IMR-90 (cell line): ENCODE measurements at regions not wholly inside any gene's neighbourhood (a gene's known extent, or its start where the extent isn't known, plus 50 kb on each side); places are given as distances from the start of the nearest gene placed in this dataset.
"Not testable (repeated sequence)": the region's sequence is repeated elsewhere in the genome, so short reads cannot be mapped to it uniquely, and the experiment has no call there.

Source experiments
- ATAC-seq: fragments of 200-7000 bp; cut with Tn5 transposase; 2 replicates; pipeline ENCODE4 v1.9.1; 2020; ENCODE audit warnings: low read depth, mild to moderate bottlenecking, moderate library complexity
- BruUV-seq: library from RNA; stranded (reverse); fragments of 400-500 nt; replicated peaks from 2 replicates; lab custom pipeline; 2021; lab: Mats Ljungman, UMichigan
- CTCF ChIA-PET: fragments of 300-600 bp; formaldehyde crosslinking; extraction: SDS; loops from one replicate; lab custom pipeline; 2021; ENCODE audit warnings: antibody characterized with exemption; lab: Yijun Ruan, JAX
- POLR2A ChIA-PET: fragments of 300-600 bp; sonication (Branson Sonifier 250); formaldehyde crosslinking; loops from one replicate; lab custom pipeline; 2022; ENCODE audit warnings: antibody characterized with exemption; ENCODE audit not compliant: unreplicated experiment; lab: Charles Lee
- DNase-seq: peaks from one replicate; pipeline ENCODE4 v3.0.0; 2013
- H2AFZ ChIP-seq: replicated peaks from 2 replicates; pipeline ENCODE3; 2013; ENCODE audit warnings: low read length, mild to moderate bottlenecking; ENCODE audit not compliant: poor library complexity
- H2AK5ac ChIP-seq: 2 replicates; pipeline ENCODE4 v1.6.1; 2013; ENCODE audit warnings: low read depth, low read length, inconsistent platforms
- H2AK9ac ChIP-seq: replicated peaks from 2 replicates; pipeline ENCODE3; 2013; ENCODE audit warnings: mild to moderate bottlenecking, low read depth, low read length, moderate library complexity; ENCODE audit not compliant: poor library complexity
- H2BK120ac ChIP-seq: 2 replicates; pipeline ENCODE4 v1.6.1; 2013; ENCODE audit warnings: low read depth, low read length, inconsistent platforms
- H2BK15ac ChIP-seq: 3 replicates; pipeline ENCODE4 v1.6.1; 2013; ENCODE audit warnings: low read depth, low read length, inconsistent platforms
- H2BK20ac ChIP-seq: 2 replicates; pipeline ENCODE4 v1.6.1; 2013; ENCODE audit warnings: low read depth, mild to moderate bottlenecking, inconsistent platforms, low read length, moderate library complexity
- H2BK5ac ChIP-seq: 2 replicates; pipeline ENCODE4 v1.6.1; 2013; ENCODE audit warnings: mild to moderate bottlenecking, low read depth, low read length, inconsistent platforms; ENCODE audit not compliant: poor library complexity, severe bottlenecking
- H3K14ac ChIP-seq: replicated peaks from 2 replicates; pipeline ENCODE4 v1.6.1; 2013; ENCODE audit warnings: low read depth, low read length, inconsistent platforms
- H3K18ac ChIP-seq: 2 replicates; pipeline ENCODE4 v1.6.1; 2013; ENCODE audit warnings: low read depth, low read length, control low read depth
- H3K23ac ChIP-seq: 2 replicates; pipeline ENCODE4 v1.6.1; 2013; ENCODE audit warnings: low read depth, low read length, inconsistent platforms
- H3K27ac ChIP-seq: 2 replicates; pipeline ENCODE4 v1.5.1; 2013; ENCODE audit warnings: mild to moderate bottlenecking, control low read depth, low read length; ENCODE audit not compliant: insufficient read depth
- H3K27me3 ChIP-seq: 2 replicates; pipeline ENCODE4 v1.6.1; 2013; ENCODE audit warnings: low read length; ENCODE audit not compliant: control insufficient read depth, insufficient read depth
- H3K36me3 ChIP-seq: 2 replicates; pipeline ENCODE4 v1.6.1; 2013; ENCODE audit warnings: low read length, mixed read lengths; ENCODE audit not compliant: control insufficient read depth, insufficient read depth
- H3K4ac ChIP-seq: 2 replicates; pipeline ENCODE4 v1.6.1; 2013; ENCODE audit warnings: low read depth, low read length, inconsistent platforms
- H3K4me1 ChIP-seq: 2 replicates; pipeline ENCODE4 v1.6.1; 2013; ENCODE audit warnings: low read length, mixed read lengths; ENCODE audit not compliant: control insufficient read depth, insufficient read depth
- H3K4me2 ChIP-seq: 2 replicates; pipeline ENCODE4 v1.6.1; 2013; ENCODE audit warnings: low read depth, mild to moderate bottlenecking, control low read depth, low read length, moderate library complexity
- H3K4me3 ChIP-seq: 2 replicates; pipeline ENCODE4 v1.5.1; 2013; ENCODE audit warnings: low read depth, mild to moderate bottlenecking, control low read depth, low read length, moderate library complexity; ENCODE audit not compliant: insufficient read depth
- H3K56ac ChIP-seq: 2 replicates; pipeline ENCODE4 v1.6.1; 2013; ENCODE audit warnings: low read length, inconsistent platforms; ENCODE audit not compliant: insufficient read depth; ENCODE audit errors: extremely low read depth
- H3K79me1 ChIP-seq, 2 experiments: 2 replicates each; pipeline ENCODE4 v1.6.1; 2013; ENCODE audit warnings: low read length in 2 of 2, inconsistent platforms in 1 of 2, low read depth in 1 of 2
- H3K9ac ChIP-seq: 2 replicates; pipeline ENCODE4 v1.6.1; 2013; ENCODE audit warnings: low read depth, low read length, control low read depth
- H3K9me1 ChIP-seq: 2 replicates; pipeline ENCODE4 v1.6.1; 2013; ENCODE audit warnings: low read length, inconsistent platforms; ENCODE audit not compliant: insufficient read depth
- H3K9me3 ChIP-seq: 2 replicates; pipeline ENCODE4 v1.6.1; 2013; ENCODE audit warnings: low read length; ENCODE audit not compliant: control insufficient read depth, insufficient read depth
- H4K20me1 ChIP-seq: 2 replicates; pipeline ENCODE4 v1.6.1; 2013; ENCODE audit warnings: low read length, inconsistent platforms; ENCODE audit not compliant: insufficient read depth
- H4K5ac ChIP-seq: 2 replicates; pipeline ENCODE4 v1.6.1; 2013; ENCODE audit warnings: mild to moderate bottlenecking, low read depth, low read length, control low read depth
- H4K8ac ChIP-seq, 2 experiments: 2 replicates each; pipeline ENCODE4 v1.6.1; 2013; ENCODE audit warnings: low read depth in 2 of 2, low read length in 2 of 2, control low read depth in 1 of 2, inconsistent platforms in 1 of 2
- H4K91ac ChIP-seq: 2 replicates; pipeline ENCODE4 v1.6.1; 2013; ENCODE audit warnings: low read depth, low read length, inconsistent platforms; ENCODE audit not compliant: insufficient read depth
- BHLHE40 ChIP-seq: fragments of 150-350 bp; IDR thresholded peaks from 2 replicates; pipeline ENCODE4 v1.6.1; 2016; ENCODE audit warnings: mild to moderate bottlenecking, low read depth, low read length
- MAFK ChIP-seq: IDR thresholded peaks from 2 replicates; pipeline ENCODE4 v1.6.1; 2012; ENCODE audit warnings: low read depth, low read length, improper control_type of control experiment
- SMC3 ChIP-seq: fragments of 150-350 bp; IDR thresholded peaks from 2 replicates; pipeline ENCODE4 v1.6.1; 2016; ENCODE audit warnings: low read depth, mild to moderate bottlenecking, antibody characterized with exemption, low read length, moderate library complexity
- WGBS, 2 experiments: methylation state at CpG; one replicate each; pipeline versions ENCODE4 v1.1.5 to v1.1.7; 2013; ENCODE audit warnings: missing lambda C conversion rate in 2 of 2; ENCODE audit not compliant: insufficient read length in 1 of 2; ENCODE audit errors: extremely low coverage in 2 of 2; 5-methylcytosine and 5-hydroxymethylcytosine counted together
- dilution Hi-C: fragments of 300-500 bp; cut with HindIII; formaldehyde crosslinking; loops from one replicate; pipeline ENCODE4 v1.14.3; 2018; ENCODE audit warnings: low sequenced_read_pairs; ENCODE audit not compliant: unreplicated experiment
- in situ Hi-C: fragments of 300-500 bp; cut with MboI; formaldehyde crosslinking; loops from 3 replicates; pipeline ENCODE4 v1.14.3; 2019; ENCODE audit warnings: low sequenced_read_pairs, inconsistent platforms, mixed read lengths
- intact Hi-C: fragments of 100-400 bp; cut with micrococcal nuclease; formaldehyde crosslinking; loops from 2 replicates; pipeline ENCODE4 v1.10.0; 2022
- TF ChIP-seq, protein P1 (sequence below): fragments of 150-350 bp; IDR thresholded peaks from 2 replicates; pipeline ENCODE4 v1.6.1; 2017; ENCODE audit warnings: mild to moderate bottlenecking, antibody characterized with exemption, low read length, low read depth

DNA sequence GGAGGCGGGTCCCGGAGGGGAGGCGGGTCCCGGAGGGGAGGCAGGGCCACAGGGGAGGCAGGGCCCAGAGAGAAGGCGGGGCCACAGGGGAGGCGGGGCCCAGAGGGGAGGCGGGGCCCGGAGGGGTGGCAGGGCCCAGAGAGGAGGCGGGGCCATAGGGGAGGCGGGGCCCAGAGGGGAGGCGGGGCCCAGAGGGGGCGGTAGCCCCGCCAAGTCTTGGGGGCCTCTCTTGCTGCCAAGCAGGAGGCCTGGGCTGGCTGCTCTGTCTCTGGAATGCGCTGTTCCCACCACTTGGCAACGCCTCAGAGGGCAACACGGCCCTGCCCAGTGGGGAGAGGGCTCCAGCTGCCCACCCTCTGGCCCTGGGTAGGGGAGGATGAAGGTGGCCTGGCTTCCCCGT is 80.5 kb downstream of the YTHDF1 start:
- no peaks in the 10 kb centered on the region for H3K9me1 ChIP-seq
- TF ChIP-seq, protein P1, sequence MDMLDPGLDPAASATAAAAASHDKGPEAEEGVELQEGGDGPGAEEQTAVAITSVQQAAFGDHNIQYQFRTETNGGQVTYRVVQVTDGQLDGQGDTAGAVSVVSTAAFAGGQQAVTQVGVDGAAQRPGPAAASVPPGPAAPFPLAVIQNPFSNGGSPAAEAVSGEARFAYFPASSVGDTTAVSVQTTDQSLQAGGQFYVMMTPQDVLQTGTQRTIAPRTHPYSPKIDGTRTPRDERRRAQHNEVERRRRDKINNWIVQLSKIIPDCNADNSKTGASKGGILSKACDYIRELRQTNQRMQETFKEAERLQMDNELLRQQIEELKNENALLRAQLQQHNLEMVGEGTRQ = no peak
- no peak for TF ChIP-seq MAFK
- TF ChIP-seq SMC3 = no peak
- no peak for TF ChIP-seq BHLHE40
- H4K8ac ChIP-seq = no peak overlapping the region
- POLR2A ChIA-PET = no interaction called here
- peaks cover 19% of the 10 kb centered on the region for H3K27me3 ChIP-seq
- dilution Hi-C loops = no loop called here
- H3K23ac ChIP-seq = no peak overlapping the region
- no peaks in the 10 kb centered on the region for H3K9me3 ChIP-seq
- H3K4ac ChIP-seq = no peak overlapping the region
- H3K4me3 ChIP-seq = no peak overlapping the region
- H3K79me1 ChIP-seq = no peaks in the 10 kb centered on the region
- no peak overlapping the region for H3K4me2 ChIP-seq
- H2BK15ac ChIP-seq = no peak overlapping the region
- H2BK5ac ChIP-seq = no peak overlapping the region
- H2BK20ac ChIP-seq = no peak overlapping the region
- intact Hi-C loops = no loop called here
- H4K91ac ChIP-seq = no peak overlapping the region
- no peak overlapping the region for H4K5ac ChIP-seq
- H2BK120ac ChIP-seq = no peak overlapping the region
- no TSS peak for BruUV-seq
- H3K56ac ChIP-seq = no peak overlapping the region
- H3K9ac ChIP-seq = no peak overlapping the region
- WGBS, 2 experiments = 100% methylated on average over 1 of the region's 17 CpGs; no CpG with 5 or more reads in 1 of the 2 experiments
- no peak overlapping the region for H3K27ac ChIP-seq
- H2AK5ac ChIP-seq = no peak overlapping the region
- no peak for ATAC-seq
- in situ Hi-C loops = no loop called here
- no peak for DNase-seq
- H3K18ac ChIP-seq = no peak overlapping the region
- no peak overlapping the region for H3K14ac ChIP-seq
- CTCF ChIA-PET = no interaction called here
- no peaks in the 10 kb centered on the region for H4K20me1 ChIP-seq
- H2AK9ac ChIP-seq = no peak overlapping the region
- no peaks in the 10 kb centered on the region for H3K36me3 ChIP-seq
- no peaks in the 10 kb centered on the region for H3K4me1 ChIP-seq
- H2AFZ ChIP-seq = peak overlapping the region; percentile 58

DNA sequence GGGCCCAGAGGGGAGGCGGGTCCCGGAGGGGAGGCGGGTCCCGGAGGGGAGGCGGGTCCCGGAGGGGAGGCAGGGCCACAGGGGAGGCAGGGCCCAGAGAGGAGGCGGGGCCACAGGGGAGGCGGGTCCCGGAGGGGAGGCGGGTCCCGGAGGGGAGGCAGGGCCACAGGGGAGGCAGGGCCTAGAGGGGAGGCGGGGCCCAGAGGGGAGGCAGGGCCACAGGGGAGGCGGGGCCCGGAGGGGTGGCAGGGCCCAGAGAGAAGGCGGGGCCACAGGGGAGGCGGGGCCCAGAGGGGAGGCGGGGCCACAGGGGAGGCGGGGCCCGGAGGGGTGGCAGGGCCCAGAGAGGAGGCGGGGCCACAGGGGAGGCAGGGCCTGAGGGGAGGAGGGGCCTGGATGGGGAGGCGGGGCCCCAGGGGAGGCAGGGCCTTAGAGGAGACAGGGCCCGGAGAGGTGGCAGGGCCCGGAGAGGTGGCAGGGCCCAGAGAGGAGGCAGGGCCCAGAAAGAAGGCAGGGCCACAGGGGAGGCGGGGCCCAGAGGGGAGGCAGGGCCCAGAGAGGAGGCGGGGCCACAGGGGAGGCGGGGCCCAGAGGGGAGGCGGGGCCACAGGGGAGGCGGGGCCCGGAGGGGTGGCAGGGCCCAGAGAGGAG is 81.1 kb downstream of the YTHDF1 start:
- H4K5ac ChIP-seq, CTCF ChIA-PET, H3K4me2 ChIP-seq, H2BK15ac ChIP-seq, H3K9me1 ChIP-seq, H3K4me1 ChIP-seq, DNase-seq, H3K79me1 ChIP-seq, H4K91ac ChIP-seq, H3K27ac ChIP-seq, ATAC-seq, dilution Hi-C loops, POLR2A ChIA-PET, H3K4me3 ChIP-seq, H2AK9ac ChIP-seq, H3K9ac ChIP-seq, H3K36me3 ChIP-seq, H3K14ac ChIP-seq, H3K56ac ChIP-seq, H3K9me3 ChIP-seq, H2AFZ ChIP-seq, H2BK120ac ChIP-seq, in situ Hi-C loops, intact Hi-C loops, H4K20me1 ChIP-seq, H3K4ac ChIP-seq, H4K8ac ChIP-seq, H3K23ac ChIP-seq, H2AK5ac ChIP-seq, BruUV-seq, H2BK5ac ChIP-seq, H2BK20ac ChIP-seq, H3K18ac ChIP-seq: not testable (repeated sequence)
- peaks cover 18% of the 10 kb centered on the region for H3K27me3 ChIP-seq
- WGBS, 2 experiments = no CpG with 5 or more reads among the region's 29 CpGs
